Hepatocyte (in vitro differentiated cells): ENCODE measurements at regions not wholly inside any gene's neighbourhood (a gene's known extent, or its start where the extent isn't known, plus 50 kb on each side); places are given as distances from the start of the nearest gene placed in this dataset.

Experiments
- CTCF ChIP-seq: fragments of 200-600 bp; sonication (generic); IDR thresholded peaks from 2 replicates; pipeline ENCODE4 v1.5.1; 2016; ENCODE audit warnings: antibody characterized with exemption, mild to moderate bottlenecking; ENCODE audit not compliant: poor library complexity
- EZH2phosphoT487 ChIP-seq: fragments of 200-600 bp; sonication (generic); IDR thresholded peaks from one replicate; pipeline ENCODE4 v1.6.1; 2018; ENCODE audit warnings: antibody characterized with exemption, mild to moderate bottlenecking, low read depth, moderate library complexity; ENCODE audit not compliant: unreplicated experiment, severe bottlenecking

DNA sequence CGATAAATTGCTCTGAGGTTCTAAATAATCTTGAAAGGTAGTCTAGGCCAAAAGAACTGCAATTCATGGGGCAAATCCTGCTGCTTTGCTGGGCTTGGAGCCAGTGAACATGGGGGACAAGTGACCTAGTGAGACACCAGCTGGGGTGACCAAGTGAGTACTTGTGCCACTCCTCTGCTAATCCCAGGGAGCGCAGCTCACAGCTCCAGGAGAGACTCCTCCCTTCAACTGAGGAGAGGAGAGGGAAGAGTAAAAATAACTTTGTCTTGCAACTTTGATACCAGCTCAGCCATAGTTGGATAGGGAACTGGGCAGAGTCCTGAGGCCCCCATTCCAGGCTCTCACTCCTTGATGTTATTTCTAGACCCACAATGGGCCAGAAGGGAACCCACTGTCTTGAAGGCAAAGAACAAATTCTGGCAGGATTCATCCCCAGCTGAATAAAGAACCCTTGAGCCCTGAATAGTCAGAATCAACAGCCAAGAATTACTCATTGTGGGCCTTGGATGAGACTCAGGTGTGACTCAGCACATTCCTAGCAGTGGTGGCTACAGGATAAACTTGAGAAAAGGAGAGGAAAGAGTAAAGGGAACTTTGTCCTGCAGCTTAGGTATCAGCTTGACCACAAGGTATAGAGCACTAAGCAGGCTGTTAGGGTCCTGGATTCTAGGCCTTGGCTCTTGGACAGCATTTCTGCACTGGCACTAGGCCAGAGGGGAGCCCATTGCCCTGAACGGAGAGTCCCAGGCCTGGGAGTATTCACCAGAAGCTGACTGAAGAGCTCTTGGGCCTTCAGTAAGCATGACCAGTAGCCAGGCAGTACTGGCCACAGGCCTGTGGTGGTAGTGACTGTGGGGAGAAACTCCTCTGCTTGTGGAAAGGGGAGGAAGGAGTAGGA is 288.3 kb upstream of the CDH18 start:
- TF ChIP-seq CTCF, result no peak
- TF ChIP-seq EZH2phosphoT487, result no peak
